SK-N-SH (cell line): ENCODE measurements at regions not wholly inside any gene's neighbourhood (a gene's known extent, or its start where the extent isn't known, plus 50 kb on each side); places are given as distances from the start of the nearest gene placed in this dataset.

Experiments
- CTCF ChIA-PET: fragments of 300-600, 350-600 bp; formaldehyde crosslinking; extraction: SDS; loops from one replicate; lab custom pipeline; 2021; lab: Yijun Ruan, JAX
- POLR2A ChIA-PET: fragments of 350-600 bp; sonication (Branson Sonifier 250); formaldehyde crosslinking; extraction: SDS; loops from one replicate; lab custom pipeline; 2020; ENCODE audit warnings: antibody characterized with exemption, inconsistent platforms; lab: Yijun Ruan, JAX
- DNase-seq: peaks from one replicate; pipeline ENCODE4 v3.0.0; 2012
- H2AFZ ChIP-seq: fragments of 200-600 bp; sonication (generic); 2 replicates; pipeline ENCODE4 v1.8.1; 2016; ENCODE audit warnings: antibody characterized with exemption, mild to moderate bottlenecking, low read depth
- H3F3A ChIP-seq: fragments of 200-600 bp; sonication (generic); replicated peaks from 2 replicates; pipeline ENCODE3; 2016; ENCODE audit warnings: antibody characterized with exemption, mild to moderate bottlenecking; ENCODE audit not compliant: insufficient read depth
- H3K27ac ChIP-seq, 2 experiments: fragments of 200-500 bp in 1 of 2; fragments of 200-600 bp in 1 of 2; sonication (Bioruptor generic) in 1 of 2; sonication (generic), shearing (Covaris generic) in 1 of 2; 2 replicates each; pipeline versions ENCODE4 v1.5.1 to v1.6.1; 2014 to 2016; ENCODE audit warnings: low read depth in 2 of 2, inconsistent platforms in 1 of 2, low read length in 1 of 2, mild to moderate bottlenecking in 1 of 2, mixed read lengths in 1 of 2
- H3K27me3 ChIP-seq: fragments of 200-600 bp; sonication (generic), shearing (Covaris generic); 2 replicates; pipeline ENCODE4 v1.6.1; 2016; ENCODE audit warnings: mixed run types; ENCODE audit not compliant: insufficient read depth
- H3K36me3 ChIP-seq, 2 experiments: fragments of 200-500 bp in 1 of 2; fragments of 200-600 bp in 1 of 2; sonication (Bioruptor generic) in 1 of 2; sonication (generic) in 1 of 2; replicated peaks in 1 of 2; 2 replicates each; pipeline versions ENCODE3 to v1.5.1; 2014 to 2016; ENCODE audit warnings: low read length in 1 of 2, mild to moderate bottlenecking in 1 of 2; ENCODE audit not compliant: insufficient read depth in 2 of 2, control insufficient read depth in 1 of 2
- H3K4me1 ChIP-seq, 2 experiments: fragments of 200-500 bp in 1 of 2; fragments of 200-600 bp in 1 of 2; sonication (Bioruptor generic) in 1 of 2; sonication (generic), shearing (Covaris generic) in 1 of 2; 2 replicates each; pipeline versions ENCODE4 v1.5.1 to v1.6.1; 2014 to 2016; ENCODE audit warnings: low read depth in 1 of 2, low read length in 1 of 2, mixed run types in 1 of 2; ENCODE audit not compliant: insufficient read depth in 2 of 2, control insufficient read depth in 1 of 2
- H3K4me2 ChIP-seq: fragments of 200-600 bp; sonication (generic), shearing (Covaris generic); 2 replicates; pipeline ENCODE4 v1.6.1; 2017; ENCODE audit warnings: mixed run types
- H3K4me3 ChIP-seq, 2 experiments: fragments of 200-500 bp in 1 of 2; fragments of 200-600 bp in 1 of 2; sonication (Bioruptor generic) in 1 of 2; sonication (generic), shearing (Covaris generic) in 1 of 2; 2 replicates each; pipeline versions ENCODE4 v1.5.1 to v1.8.1; 2014 to 2016; ENCODE audit warnings: low read depth in 2 of 2, inconsistent platforms in 1 of 2, low read length in 1 of 2, mild to moderate bottlenecking in 1 of 2, mixed read lengths in 1 of 2, moderate library complexity in 1 of 2
- H3K79me2 ChIP-seq: fragments of 200-600 bp; sonication (generic); 2 replicates; pipeline ENCODE4 v1.8.1; 2017; ENCODE audit warnings: mild to moderate bottlenecking; ENCODE audit not compliant: insufficient read depth
- H3K9ac ChIP-seq: fragments of 200-600 bp; sonication (generic); 2 replicates; pipeline ENCODE4 v1.6.1; 2017; ENCODE audit warnings: mixed run types
- H3K9me2 ChIP-seq: fragments of 200-600 bp; sonication (generic); 2 replicates; pipeline ENCODE4 v1.6.1; 2017; ENCODE audit warnings: mixed run types
- H3K9me3 ChIP-seq: fragments of 200-600 bp; sonication (generic); 2 replicates; pipeline ENCODE4 v1.6.1; 2017; ENCODE audit warnings: mixed run types, mild to moderate bottlenecking, moderate library complexity
- H4K20me1 ChIP-seq: fragments of 200-600 bp; sonication (generic); 2 replicates; pipeline ENCODE4 v1.6.1; 2017; ENCODE audit warnings: mild to moderate bottlenecking, mixed run types; ENCODE audit not compliant: insufficient read depth
- ELF1 ChIP-seq: IDR thresholded peaks from 2 replicates; pipeline ENCODE4 v1.4.0; 2012
- FOXM1 ChIP-seq: IDR thresholded peaks from 2 replicates; pipeline ENCODE4 v1.4.0; 2012; ENCODE audit warnings: low read depth, mild to moderate bottlenecking
- GATA2 ChIP-seq: sonication (generic); formaldehyde crosslinking; IDR thresholded peaks from 2 replicates; pipeline ENCODE4 v1.5.0; 2020; ENCODE audit warnings: mild to moderate bottlenecking, missing genetic modification reagents
- IRF3 ChIP-seq: fragments of 150-350 bp; IDR thresholded peaks from 2 replicates; pipeline ENCODE4 v1.6.1; 2016; ENCODE audit warnings: mild to moderate bottlenecking, low read depth, low read length
- MXI1 ChIP-seq: IDR thresholded peaks from 2 replicates; pipeline ENCODE4 v1.6.1; 2012; ENCODE audit warnings: mild to moderate bottlenecking, low read depth, low read length, improper control_type of control experiment
- PBX3 ChIP-seq: IDR thresholded peaks from 2 replicates; pipeline ENCODE4; 2012
- POLR2AphosphoS5 ChIP-seq: IDR thresholded peaks from 2 replicates; pipeline ENCODE4 v1.6.1; 2012; ENCODE audit warnings: low read depth, low read length
- RFX5 ChIP-seq: IDR thresholded peaks from 2 replicates; pipeline ENCODE4 v1.6.1; 2012; ENCODE audit warnings: mild to moderate bottlenecking, improper control_type of control experiment, low read length
- RXRA ChIP-seq: IDR thresholded peaks from 2 replicates; pipeline ENCODE4 v1.4.0; 2012; ENCODE audit warnings: low read depth, mild to moderate bottlenecking, borderline replicate concordance
- TAF1 ChIP-seq: IDR thresholded peaks from 2 replicates; pipeline ENCODE4 v1.6.1; 2012; ENCODE audit warnings: low read depth, mild to moderate bottlenecking, low read length, moderate library complexity, borderline replicate concordance
- USF2 ChIP-seq: fragments of 150-350 bp; IDR thresholded peaks from 2 replicates; pipeline ENCODE4 v1.6.1; 2017; ENCODE audit warnings: antibody characterized with exemption, low read length, low read depth, borderline replicate concordance
- YY1 ChIP-seq: IDR thresholded peaks from 2 replicates; pipeline ENCODE4 v1.4.0; 2012; ENCODE audit warnings: low read depth, mild to moderate bottlenecking
- WGBS: methylation state at CpG from one replicate; pipeline ENCODE4 v1.1.6; 2017; ENCODE audit warnings: low lambda C conversion rate; 5-methylcytosine and 5-hydroxymethylcytosine counted together

DNA sequence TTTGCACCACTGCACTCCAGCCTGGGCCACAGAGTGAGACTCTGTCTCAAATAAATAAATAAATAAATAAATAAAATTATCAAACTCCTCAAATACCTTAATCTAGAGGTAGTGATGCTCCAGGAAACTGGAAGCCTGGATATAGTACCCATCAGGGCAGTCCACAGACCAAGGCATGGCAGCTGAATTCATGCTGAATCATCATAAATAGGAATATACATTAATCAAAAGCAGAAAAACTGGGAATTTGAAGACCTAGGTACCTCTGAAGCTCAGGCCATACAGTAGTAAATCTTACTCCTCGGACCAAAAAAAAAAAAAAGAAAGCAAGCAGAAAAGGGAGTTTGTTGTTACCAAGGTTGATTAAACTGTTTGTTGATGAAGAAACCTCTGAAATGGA is 184.2 kb upstream of the CHODL start:
- H3K36me3 ChIP-seq, result no peaks in the 10 kb centered on the region
- H3F3A ChIP-seq, result no peaks in the 10 kb centered on the region
- no peak overlapping the region for H2AFZ ChIP-seq
- no peaks in the 10 kb centered on the region for H3K9me3 ChIP-seq
- CTCF ChIA-PET, result no interaction called here
- WGBS, result 14% methylated on average over 1 of the region's 1 CpG
- H3K4me1 ChIP-seq, result no peaks in the 10 kb centered on the region; a peak in 1 of 4 replicates
- TF ChIP-seq PBX3 (no peak), RFX5 (no peak), MXI1 (no peak), RXRA (no peak), POLR2AphosphoS5 (no peak), YY1 (no peak), ELF1 (no peak), USF2 (no peak), FOXM1 (no peak), IRF3 (no peak)
- no peaks in the 10 kb centered on the region for H3K79me2 ChIP-seq
- DNase-seq, result no peak
- no peak overlapping the region for H3K4me3 ChIP-seq
- H3K27ac ChIP-seq, result no peak overlapping the region
- H3K9me2 ChIP-seq, result no peaks in the 10 kb centered on the region
- no peak overlapping the region for H3K9ac ChIP-seq
- POLR2A ChIA-PET, result no interaction called here
- H3K27me3 ChIP-seq, result no peaks in the 10 kb centered on the region
- H4K20me1 ChIP-seq, result no peaks in the 10 kb centered on the region
- no peak overlapping the region for H3K4me2 ChIP-seq

GRCh38 chr21:18058731-18059398 is 185.8 kb upstream of the CHODL start:
- no peak for TF ChIP-seq TAF1
- TF ChIP-seq GATA2 (CRISPR knock-in tag), result peak; percentile 52
- no peak for TF ChIP-seq RFX5
- H4K20me1 ChIP-seq, result no peaks in the 10 kb centered on the region
- no peak overlapping the region for H3K27ac ChIP-seq
- no peak overlapping the region for H2AFZ ChIP-seq
- H3K9me2 ChIP-seq, result no peaks in the 10 kb centered on the region
- ChIA-PET CTCF (interaction anchor here (3.1 kb wide), 1 partner anchor 18 kb away, joined by 13 read pairs; no protein-coding TSS in a partner anchor), POLR2A (no interaction called here)
- H3K79me2 ChIP-seq, result no peaks in the 10 kb centered on the region
- H3K36me3 ChIP-seq, result no peaks in the 10 kb centered on the region
- H3K4me2 ChIP-seq, result no peak overlapping the region
- no peaks in the 10 kb centered on the region for H3F3A ChIP-seq
- no peak overlapping the region for H3K4me3 ChIP-seq
- no peaks in the 10 kb centered on the region; a peak in 1 of 4 replicates for H3K4me1 ChIP-seq
- peak; percentile 0 for DNase-seq
- no peak overlapping the region for H3K9ac ChIP-seq
- no peaks in the 10 kb centered on the region for H3K9me3 ChIP-seq
- 17% methylated on average over 3 of the region's 3 CpGs for WGBS
- no peaks in the 10 kb centered on the region for H3K27me3 ChIP-seq
